ENCODE measurements at regions not wholly inside any gene's neighbourhood (a gene's known extent, or its start where the extent isn't known, plus 50 kb on each side); places are given as distances from the start of the nearest gene placed in this dataset.

GRCh38 chr6:117791012-117791411 is 115.7 kb downstream of the NUS1 start:
- H3K27me3 Mint-ChIP-seq (ENCODE audit: low read depth) = no peaks in the 10 kb centered on the region
- Histone ChIP-seq H2AK5ac (ENCODE audit: insufficient read length, low read length) (no peak overlapping the region), H4K5ac (ENCODE audit: insufficient read length, low read depth, low read length) (no peak overlapping the region), H3K23ac (ENCODE audit: insufficient read length, low read depth, low read length) (no peak overlapping the region), H3K18ac (ENCODE audit: insufficient read length, low read depth, low read length) (no peak overlapping the region), H2BK15ac (ENCODE audit: low read depth, low read length) (no peak overlapping the region), H2AFZ (ENCODE audit: low read length) (no peak overlapping the region), H3K56ac (ENCODE audit: insufficient read length, low read depth, low read length) (no peak overlapping the region), H3K79me1 (ENCODE audit: insufficient read depth, low read depth, low read length, poor library complexity, severe bottlenecking) (no peaks in the 10 kb centered on the region), H3K23me2 (ENCODE audit: insufficient read length, low read depth, low read length, poor library complexity, severe bottlenecking) (no peaks in the 10 kb centered on the region), H3T11ph (ENCODE audit: low read length) (no peak overlapping the region), H3K4me2 (ENCODE audit: insufficient read depth, insufficient read length, low read length) (no peak overlapping the region), H3K4ac (ENCODE audit: low read depth, low read length) (no peak overlapping the region), H2BK5ac (ENCODE audit: insufficient read length, low read length) (no peak overlapping the region), H2BK20ac (ENCODE audit: low read depth, low read length, poor library complexity, severe bottlenecking) (no peak overlapping the region), H3K79me2 (ENCODE audit: insufficient read depth, low read length) (no peaks in the 10 kb centered on the region), H4K20me1 (ENCODE audit: control insufficient read depth, insufficient read depth, insufficient read length) (no peaks in the 10 kb centered on the region), H3K9ac (ENCODE audit: extremely low read depth, insufficient read length, low read length) (no peak overlapping the region), H3K4me1 (ENCODE audit: insufficient read depth, low read length) (peaks cover 2% of the 10 kb centered on the region; the same call in 1 of the 2 replicates), H2BK120ac (ENCODE audit: low read depth, low read length, poor library complexity, severe bottlenecking) (no peak overlapping the region), H3K14ac (ENCODE audit: insufficient read depth, low read length) (no peak overlapping the region), H3K9me3 (ENCODE audit: control insufficient read depth, low read depth, low read length) (no peaks in the 10 kb centered on the region), H4K91ac (ENCODE audit: insufficient read length, low read depth, low read length) (no peak overlapping the region), H4K8ac (replicated peaks; ENCODE audit: insufficient read length, low read depth, low read length) (no peak overlapping the region), H3K27me3 (ENCODE audit: insufficient read depth, low read length) (no peaks in the 10 kb centered on the region), H2BK12ac (ENCODE audit: insufficient read length, low read depth, low read length) (no peak overlapping the region), H3K27ac (ENCODE audit: insufficient read length, low read depth, low read length) (no peak overlapping the region)
- TF ChIP-seq, protein P1, sequence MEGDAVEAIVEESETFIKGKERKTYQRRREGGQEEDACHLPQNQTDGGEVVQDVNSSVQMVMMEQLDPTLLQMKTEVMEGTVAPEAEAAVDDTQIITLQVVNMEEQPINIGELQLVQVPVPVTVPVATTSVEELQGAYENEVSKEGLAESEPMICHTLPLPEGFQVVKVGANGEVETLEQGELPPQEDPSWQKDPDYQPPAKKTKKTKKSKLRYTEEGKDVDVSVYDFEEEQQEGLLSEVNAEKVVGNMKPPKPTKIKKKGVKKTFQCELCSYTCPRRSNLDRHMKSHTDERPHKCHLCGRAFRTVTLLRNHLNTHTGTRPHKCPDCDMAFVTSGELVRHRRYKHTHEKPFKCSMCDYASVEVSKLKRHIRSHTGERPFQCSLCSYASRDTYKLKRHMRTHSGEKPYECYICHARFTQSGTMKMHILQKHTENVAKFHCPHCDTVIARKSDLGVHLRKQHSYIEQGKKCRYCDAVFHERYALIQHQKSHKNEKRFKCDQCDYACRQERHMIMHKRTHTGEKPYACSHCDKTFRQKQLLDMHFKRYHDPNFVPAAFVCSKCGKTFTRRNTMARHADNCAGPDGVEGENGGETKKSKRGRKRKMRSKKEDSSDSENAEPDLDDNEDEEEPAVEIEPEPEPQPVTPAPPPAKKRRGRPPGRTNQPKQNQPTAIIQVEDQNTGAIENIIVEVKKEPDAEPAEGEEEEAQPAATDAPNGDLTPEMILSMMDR (conservative IDR thresholded peaks at IDR 0.05) = no peak
- peaks cover 17% of the 10 kb centered on the region in 2 experiments for H3K4me1 Mint-ChIP-seq
- H3K9me3 Mint-ChIP-seq = no peaks in the 10 kb centered on the region; a peak in 2 of 5 replicates
- H3K27ac Mint-ChIP-seq = no peak overlapping the region
- no peak overlapping the region for H3K4me3 Mint-ChIP-seq
- no peaks in the 10 kb centered on the region; a peak in 1 of 7 replicates for H3K36me3 Mint-ChIP-seq (ENCODE audit: insufficient read depth in 1 of 3, low read depth in 3 of 3)
- no peak for DNase-seq
- WGBS (ENCODE audit: extremely low coverage, insufficient read length, low lambda C conversion rate) = no CpG with 5 or more reads among the region's 3 CpGs

Data from H9 (cell line).